ENCODE measurements at regions not wholly inside any gene's neighbourhood (a gene's known extent, or its start where the extent isn't known, plus 50 kb on each side); places are given as distances from the start of the nearest gene placed in this dataset.

DNA sequence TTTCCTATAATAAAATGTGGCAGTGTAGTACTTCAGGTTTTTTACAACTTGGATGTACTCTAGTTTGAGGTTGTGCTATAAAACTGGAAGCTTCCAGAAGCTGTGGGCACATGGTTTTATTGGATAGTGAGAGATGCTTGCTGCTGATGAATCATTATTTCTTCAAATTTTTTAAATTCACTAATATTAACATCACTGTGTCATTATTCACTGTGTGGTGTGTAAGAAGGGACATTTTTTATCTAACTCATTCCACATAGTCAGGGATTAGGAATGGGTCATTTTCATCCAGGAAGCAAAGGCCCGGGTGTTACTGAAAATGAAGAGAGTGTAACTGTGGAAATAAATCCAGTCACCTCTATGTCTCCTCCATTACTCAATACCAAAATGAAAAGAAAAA lies 421.0 kb downstream of the TENT5A start:
- TF ChIP-seq, protein P1, sequence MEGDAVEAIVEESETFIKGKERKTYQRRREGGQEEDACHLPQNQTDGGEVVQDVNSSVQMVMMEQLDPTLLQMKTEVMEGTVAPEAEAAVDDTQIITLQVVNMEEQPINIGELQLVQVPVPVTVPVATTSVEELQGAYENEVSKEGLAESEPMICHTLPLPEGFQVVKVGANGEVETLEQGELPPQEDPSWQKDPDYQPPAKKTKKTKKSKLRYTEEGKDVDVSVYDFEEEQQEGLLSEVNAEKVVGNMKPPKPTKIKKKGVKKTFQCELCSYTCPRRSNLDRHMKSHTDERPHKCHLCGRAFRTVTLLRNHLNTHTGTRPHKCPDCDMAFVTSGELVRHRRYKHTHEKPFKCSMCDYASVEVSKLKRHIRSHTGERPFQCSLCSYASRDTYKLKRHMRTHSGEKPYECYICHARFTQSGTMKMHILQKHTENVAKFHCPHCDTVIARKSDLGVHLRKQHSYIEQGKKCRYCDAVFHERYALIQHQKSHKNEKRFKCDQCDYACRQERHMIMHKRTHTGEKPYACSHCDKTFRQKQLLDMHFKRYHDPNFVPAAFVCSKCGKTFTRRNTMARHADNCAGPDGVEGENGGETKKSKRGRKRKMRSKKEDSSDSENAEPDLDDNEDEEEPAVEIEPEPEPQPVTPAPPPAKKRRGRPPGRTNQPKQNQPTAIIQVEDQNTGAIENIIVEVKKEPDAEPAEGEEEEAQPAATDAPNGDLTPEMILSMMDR (IDR thresholded peaks at IDR 0.05), result no peak
- TF ChIP-seq, protein P2, sequence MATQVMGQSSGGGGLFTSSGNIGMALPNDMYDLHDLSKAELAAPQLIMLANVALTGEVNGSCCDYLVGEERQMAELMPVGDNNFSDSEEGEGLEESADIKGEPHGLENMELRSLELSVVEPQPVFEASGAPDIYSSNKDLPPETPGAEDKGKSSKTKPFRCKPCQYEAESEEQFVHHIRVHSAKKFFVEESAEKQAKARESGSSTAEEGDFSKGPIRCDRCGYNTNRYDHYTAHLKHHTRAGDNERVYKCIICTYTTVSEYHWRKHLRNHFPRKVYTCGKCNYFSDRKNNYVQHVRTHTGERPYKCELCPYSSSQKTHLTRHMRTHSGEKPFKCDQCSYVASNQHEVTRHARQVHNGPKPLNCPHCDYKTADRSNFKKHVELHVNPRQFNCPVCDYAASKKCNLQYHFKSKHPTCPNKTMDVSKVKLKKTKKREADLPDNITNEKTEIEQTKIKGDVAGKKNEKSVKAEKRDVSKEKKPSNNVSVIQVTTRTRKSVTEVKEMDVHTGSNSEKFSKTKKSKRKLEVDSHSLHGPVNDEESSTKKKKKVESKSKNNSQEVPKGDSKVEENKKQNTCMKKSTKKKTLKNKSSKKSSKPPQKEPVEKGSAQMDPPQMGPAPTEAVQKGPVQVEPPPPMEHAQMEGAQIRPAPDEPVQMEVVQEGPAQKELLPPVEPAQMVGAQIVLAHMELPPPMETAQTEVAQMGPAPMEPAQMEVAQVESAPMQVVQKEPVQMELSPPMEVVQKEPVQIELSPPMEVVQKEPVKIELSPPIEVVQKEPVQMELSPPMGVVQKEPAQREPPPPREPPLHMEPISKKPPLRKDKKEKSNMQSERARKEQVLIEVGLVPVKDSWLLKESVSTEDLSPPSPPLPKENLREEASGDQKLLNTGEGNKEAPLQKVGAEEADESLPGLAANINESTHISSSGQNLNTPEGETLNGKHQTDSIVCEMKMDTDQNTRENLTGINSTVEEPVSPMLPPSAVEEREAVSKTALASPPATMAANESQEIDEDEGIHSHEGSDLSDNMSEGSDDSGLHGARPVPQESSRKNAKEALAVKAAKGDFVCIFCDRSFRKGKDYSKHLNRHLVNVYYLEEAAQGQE (IDR thresholded peaks at IDR 0.05; ENCODE audit: insufficient read depth in 1 of 2, low read depth in 2 of 2, low read length in 1 of 2), result no peak
- no peak for TF ChIP-seq POLR2AphosphoS5 (IDR thresholded peaks at IDR 0.05; ENCODE audit: low read depth, low read length)
- TF ChIP-seq SIN3A (IDR thresholded peaks at IDR 0.05; ENCODE audit: borderline replicate concordance, insufficient read depth, low read depth, low read length), result no peak
- TF ChIP-seq TCF7L2 (IDR thresholded peaks at IDR 0.05; ENCODE audit: low read depth, low read length), result no peak
